Lower leg skin (tissue), 4 donors: ENCODE measurements at regions not wholly inside any gene's neighbourhood (a gene's known extent, or its start where the extent isn't known, plus 50 kb on each side); places are given as distances from the start of the nearest gene placed in this dataset.

ENCODE experiments used
- DNase-seq, 2 donors: peaks; one replicate each; pipeline ENCODE4 v3.0.0-alpha.2; 2019; ENCODE audit warnings: low spot score in 2 of 2
- H3K4me3 ChIP-seq: fragments of 200-600 bp; sonication (generic); 2 replicates; pipeline ENCODE4 v1.5.1; 2017; ENCODE audit warnings: mild to moderate bottlenecking, low read depth; ENCODE audit not compliant: poor library complexity, severe bottlenecking
- CTCF ChIP-seq, 3 donors: fragments of 450-650 bp; IDR thresholded peaks; one replicate each; pipeline ENCODE4 v1.5.1; 2016; ENCODE audit warnings: antibody characterized with exemption in 3 of 3, mild to moderate bottlenecking in 3 of 3, moderate library complexity in 2 of 3
- POLR2A ChIP-seq, 2 donors: fragments of 450-650 bp; IDR thresholded peaks; one replicate each; pipeline ENCODE4 v1.6.1; 2016 to 2017; ENCODE audit warnings: antibody characterized with exemption in 2 of 2, mild to moderate bottlenecking in 1 of 2, moderate library complexity in 1 of 2
- whole genome bisulfite sequencing, 2 donors: methylation state at CpG; one replicate each; pipeline ENCODE4 v1.1.5; 2018; 5-methylcytosine and 5-hydroxymethylcytosine counted together
- intact Hi-C: fragments of 100-400 bp; cut with DNase I; formaldehyde crosslinking; loops from one replicate; pipeline ENCODE4 v1.15.0; 2023; ENCODE audit warnings: low total_unique reads

- 58 to 69% methylated on average over 2 of the region's 2 CpGs for WGBS, 2 donors
- H3K4me3 ChIP-seq: no peak overlapping the region
- intact Hi-C loops: no loop called here
- TF ChIP-seq CTCF (IDR thresholded peaks at IDR 0.05) (no peak), POLR2A (IDR thresholded peaks at IDR 0.05) (no peak)
- no peak for DNase-seq
These were observed 457.6 kb downstream of the BCL11A start for GRCh38 chr2:60095903-60096302.

- 84 to 88% methylated on average over 2 of the region's 2 CpGs for WGBS, 2 donors
These were observed 458.1 kb downstream of the BCL11A start for GRCh38 chr2:60095202-60095815.

GRCh38 chr2:60094450-60094929 lies 459.0 kb downstream of the BCL11A start:
- 70 to 79% methylated on average over 3 of the region's 3 CpGs for WGBS, 2 donors

More at GRCh38 chr2:60095202-60095815, 458.1 kb downstream of the BCL11A start:
- no peak for TF ChIP-seq POLR2A (IDR thresholded peaks at IDR 0.05)
- TF ChIP-seq CTCF (IDR thresholded peaks at IDR 0.05): no peak
- intact Hi-C loops: no loop called here
- no peak for DNase-seq
- no peak overlapping the region for H3K4me3 ChIP-seq

GRCh38 chr2:60092781-60093180 lies 460.7 kb downstream of the BCL11A start:
- TF ChIP-seq CTCF (IDR thresholded peaks at IDR 0.05): no peak
- no peak for TF ChIP-seq POLR2A (IDR thresholded peaks at IDR 0.05)
- intact Hi-C loops: no loop called here
- no peak overlapping the region for H3K4me3 ChIP-seq
- DNase-seq: no peak
- 83% methylated on average over 2 of the region's 2 CpGs for WGBS, 2 donors

More at GRCh38 chr2:60094450-60094929, 459.0 kb downstream of the BCL11A start:
- TF ChIP-seq POLR2A (IDR thresholded peaks at IDR 0.05) (no peak), CTCF (IDR thresholded peaks at IDR 0.05) (no peak)
- H3K4me3 ChIP-seq: no peak overlapping the region
- intact Hi-C loops: no loop called here
- no peak for DNase-seq

- H3K4me3 ChIP-seq: no peak overlapping the region
- intact Hi-C loops: no loop called here
- WGBS, 2 donors: 72 to 76% methylated on average over 5 of the region's 5 CpGs
- no peak for TF ChIP-seq CTCF (IDR thresholded peaks at IDR 0.05)
- no peak for TF ChIP-seq POLR2A (IDR thresholded peaks at IDR 0.05)
- no peak for DNase-seq
These were observed 461.6 kb downstream of the BCL11A start for GRCh38 chr2:60091894-60092293.

GRCh38 chr2:60091266-60091665 lies 462.2 kb downstream of the BCL11A start:
- intact Hi-C loops: no loop called here
- H3K4me3 ChIP-seq: no peak overlapping the region
- 46 to 53% methylated on average over 2 of the region's 2 CpGs for WGBS, 2 donors
- TF ChIP-seq CTCF (IDR thresholded peaks at IDR 0.05): no peak
- DNase-seq: no peak
